ENCODE measurements at regions not wholly inside any gene's neighbourhood (a gene's known extent, or its start where the extent isn't known, plus 50 kb on each side); places are given as distances from the start of the nearest gene placed in this dataset.

- H3K4me3 ChIP-seq (replicated peaks; ENCODE audit: low read depth, low read length): no peak overlapping the region
- DNase-seq (ENCODE audit: extremely low read depth, low read depth): no peak
- no peak for TF ChIP-seq CTCF (IDR thresholded peaks at IDR 0.05; ENCODE audit: low read depth, low read length, missing control alignments)
Measured at GRCh38 chr18:64785686-64786085, 636.8 kb upstream of the LINC00305 start.

DNA sequence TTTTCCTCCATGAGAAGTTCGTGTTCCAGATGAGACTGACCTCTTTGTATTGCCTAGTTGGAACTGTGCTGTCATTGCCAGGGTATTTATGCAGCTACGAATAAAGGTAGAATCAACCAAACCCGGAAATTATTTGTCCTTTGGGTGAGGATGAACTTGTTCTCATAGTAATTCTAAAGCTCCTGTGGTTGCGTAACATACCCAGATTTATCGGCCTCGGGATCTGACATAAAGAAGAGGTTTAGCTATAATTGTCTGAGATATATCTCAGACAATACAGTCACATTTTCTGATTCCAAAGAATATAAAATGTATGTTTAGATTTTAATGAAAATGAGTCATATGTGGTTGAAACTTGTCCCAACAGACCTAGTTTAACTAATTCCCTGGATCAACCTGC lies 628.7 kb upstream of the LINC00305 start:
- H3K4me3 ChIP-seq (replicated peaks; ENCODE audit: low read depth, low read length): no peak overlapping the region
- no peak for DNase-seq (ENCODE audit: extremely low read depth, low read depth)
- no peak for TF ChIP-seq CTCF (IDR thresholded peaks at IDR 0.05; ENCODE audit: low read depth, low read length, missing control alignments)

DNA sequence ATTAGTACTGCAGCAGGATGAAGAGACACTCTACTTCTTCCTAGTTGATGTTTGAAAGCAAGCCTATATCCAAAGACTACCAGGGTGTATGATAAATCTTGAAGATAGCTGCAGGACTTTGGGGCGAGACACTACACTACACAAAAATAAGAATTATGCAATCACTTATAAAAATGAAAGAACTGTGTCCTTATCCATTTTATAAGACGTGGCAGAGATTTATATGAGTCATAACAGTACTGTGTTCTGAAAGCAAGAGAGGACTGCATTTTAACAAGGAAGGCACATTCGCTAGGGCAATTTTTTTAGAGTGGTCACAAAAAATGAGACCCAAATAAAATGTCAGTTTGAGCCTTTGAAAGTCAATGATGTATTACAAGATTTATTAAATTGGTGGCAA lies 617.0 kb upstream of the LINC00305 start:
- H3K4me3 ChIP-seq (replicated peaks; ENCODE audit: low read depth, low read length): no peak overlapping the region
- no peak for DNase-seq (ENCODE audit: extremely low read depth, low read depth)
- TF ChIP-seq CTCF (IDR thresholded peaks at IDR 0.05; ENCODE audit: low read depth, low read length, missing control alignments): no peak

DNA sequence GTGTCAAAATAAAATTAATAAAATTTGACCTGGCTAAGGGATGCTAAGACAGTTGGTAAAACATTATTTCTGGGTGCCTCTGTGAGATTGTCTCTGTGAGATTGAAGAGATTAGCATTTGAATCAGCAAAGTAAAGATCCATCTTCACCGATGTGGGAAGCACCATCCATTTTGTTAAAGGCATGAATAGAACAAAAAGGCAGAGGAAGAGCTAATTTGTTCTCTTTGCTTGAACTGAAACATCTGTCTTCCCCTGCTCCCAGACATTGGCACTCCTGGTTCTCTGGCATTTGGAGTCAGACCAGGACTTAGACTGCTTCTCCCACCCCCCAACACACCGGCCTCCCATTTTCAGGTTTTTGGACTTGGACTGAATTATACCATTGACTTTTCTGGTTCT lies 603.8 kb upstream of the LINC00305 start:
- no peak for TF ChIP-seq CTCF (IDR thresholded peaks at IDR 0.05; ENCODE audit: low read depth, low read length, missing control alignments)
- DNase-seq (ENCODE audit: extremely low read depth, low read depth): no peak
- H3K4me3 ChIP-seq (replicated peaks; ENCODE audit: low read depth, low read length): no peak overlapping the region

- DNase-seq (ENCODE audit: extremely low read depth, low read depth): no peak
- no peak overlapping the region for H3K4me3 ChIP-seq (replicated peaks; ENCODE audit: low read depth, low read length)
- no peak for TF ChIP-seq CTCF (IDR thresholded peaks at IDR 0.05; ENCODE audit: low read depth, low read length, missing control alignments)
Measured at GRCh38 chr18:64749884-64750283, 601.0 kb upstream of the LINC00305 start.

DNA sequence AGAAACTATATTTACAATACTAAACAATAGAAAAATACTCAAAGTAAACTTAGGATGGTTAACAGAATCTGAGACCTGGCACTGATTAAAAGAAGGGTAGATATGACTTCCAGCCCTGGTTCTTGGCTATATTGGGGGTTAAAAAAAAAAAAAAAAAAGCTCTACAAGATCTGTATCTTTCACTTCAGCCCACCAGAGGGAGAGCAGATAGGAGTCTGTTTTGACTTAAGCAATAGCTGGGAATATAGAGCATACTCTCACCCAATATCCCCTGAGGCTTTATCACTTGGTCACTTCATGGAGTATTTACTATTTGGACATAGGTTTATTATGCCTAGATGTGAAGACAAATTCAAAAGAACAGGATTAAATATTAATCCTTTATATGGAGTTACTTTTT lies 598.9 kb upstream of the LINC00305 start:
- TF ChIP-seq CTCF (IDR thresholded peaks at IDR 0.05; ENCODE audit: low read depth, low read length, missing control alignments): no peak
- no peak overlapping the region for H3K4me3 ChIP-seq (replicated peaks; ENCODE audit: low read depth, low read length)
- DNase-seq (ENCODE audit: extremely low read depth, low read depth): no peak

- DNase-seq (ENCODE audit: extremely low read depth, low read depth): no peak
- TF ChIP-seq CTCF (IDR thresholded peaks at IDR 0.05; ENCODE audit: low read depth, low read length, missing control alignments): no peak
- H3K4me3 ChIP-seq (replicated peaks; ENCODE audit: low read depth, low read length): no peak overlapping the region
Measured at GRCh38 chr18:64742898-64743297, 594.0 kb upstream of the LINC00305 start.
